Activated CD4-positive, alpha-beta T cell treated with anti-CD3 and anti-CD28 coated beads for 4 hours (primary cell): ENCODE measurements at regions not wholly inside any gene's neighbourhood (a gene's known extent, or its start where the extent isn't known, plus 50 kb on each side); places are given as distances from the start of the nearest gene placed in this dataset.

Experiments
- DNase-seq, 2 donors: peaks; one replicate each; pipeline ENCODE4 v3.0.0-alpha.2; 2020

DNA sequence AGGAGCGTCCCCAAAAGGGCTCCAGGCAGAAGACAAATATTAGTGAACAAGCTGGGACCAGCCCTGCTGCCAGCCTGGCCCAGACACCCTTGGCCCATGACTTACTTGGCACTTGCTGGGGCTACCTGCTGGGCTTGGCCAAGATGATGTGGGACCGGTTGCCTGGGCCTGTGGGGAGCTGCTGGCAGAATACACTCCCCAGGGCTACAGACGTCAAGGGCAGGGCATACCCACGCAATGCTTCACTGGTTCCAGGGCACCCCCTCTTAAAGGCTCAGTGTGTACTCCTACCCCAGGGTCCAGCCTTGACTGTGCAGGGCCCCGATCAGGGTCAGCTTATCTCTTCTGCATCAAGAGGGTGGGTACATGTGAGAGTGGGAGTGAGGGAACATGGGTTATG, 106.5 kb upstream of the SLC2A1 start:
- DNase-seq: no peak

DNA sequence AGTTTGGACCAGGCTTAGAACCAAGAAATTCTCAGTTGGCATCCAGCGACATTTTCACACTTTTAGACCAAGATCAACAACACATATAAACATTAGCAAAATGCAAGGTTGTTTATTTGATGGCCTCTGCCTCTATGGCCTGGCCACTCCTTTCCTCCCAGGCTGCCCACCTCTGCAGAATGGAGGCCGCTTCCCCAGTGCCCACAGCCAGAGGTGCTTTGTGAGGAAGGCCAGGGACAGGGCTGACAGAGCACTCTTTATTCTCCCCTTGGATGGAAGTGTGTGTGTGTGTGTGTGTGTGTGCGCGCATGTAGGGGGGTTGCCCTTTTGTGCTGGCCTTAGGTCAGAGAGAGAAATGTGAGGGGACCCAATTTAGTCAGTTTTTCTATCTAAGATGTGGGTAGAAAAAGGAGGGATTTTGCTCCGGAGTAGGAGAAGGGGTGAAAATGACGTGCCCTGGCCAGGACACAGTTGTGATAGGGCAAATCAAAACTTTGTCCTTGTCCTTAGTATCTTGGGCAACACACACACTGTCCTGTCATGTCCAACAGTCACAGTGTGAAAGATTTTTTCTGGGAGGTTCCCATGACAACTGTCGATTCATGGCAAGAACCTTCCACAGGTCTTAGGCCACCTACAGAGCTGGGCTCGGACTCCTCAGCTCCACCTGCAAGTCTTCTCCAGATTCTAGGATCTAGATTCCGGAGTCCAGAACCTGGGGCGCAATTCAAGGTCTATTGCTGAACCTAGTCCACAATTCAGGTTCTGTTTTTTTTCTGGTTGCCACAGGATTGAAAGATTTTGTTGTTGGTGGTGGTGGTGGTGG, 104.9 kb upstream of the SLC2A1 start:
- no peak for DNase-seq

GRCh38 chr1:43062527-43063095, 103.9 kb upstream of the SLC2A1 start:
- DNase-seq: no peak

DNA sequence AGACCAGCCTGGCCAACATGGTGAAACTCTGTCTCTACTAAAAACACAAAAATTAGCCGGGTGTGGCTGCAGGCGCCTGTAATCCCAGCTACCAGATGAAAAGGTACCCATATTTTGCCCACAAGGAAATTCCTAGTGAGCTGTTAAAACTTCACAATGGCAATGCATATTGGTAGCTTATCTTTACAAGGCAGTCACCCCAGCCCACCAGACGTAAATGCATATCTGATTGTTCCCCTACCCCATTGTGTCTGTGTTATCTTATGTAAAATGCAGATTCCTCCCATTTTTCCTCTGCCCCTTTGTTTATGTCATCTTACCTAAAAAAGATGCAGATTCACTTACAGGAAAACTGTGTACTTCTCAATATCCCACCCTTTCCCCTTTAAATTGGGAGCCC, 103.1 kb upstream of the SLC2A1 start:
- no peak for DNase-seq

- no peak for DNase-seq
Measured at GRCh38 chr1:43059640-43060574, 101.2 kb upstream of the SLC2A1 start.

GRCh38 chr1:43058545-43059360, 100.1 kb upstream of the SLC2A1 start:
- DNase-seq: no peak

DNA sequence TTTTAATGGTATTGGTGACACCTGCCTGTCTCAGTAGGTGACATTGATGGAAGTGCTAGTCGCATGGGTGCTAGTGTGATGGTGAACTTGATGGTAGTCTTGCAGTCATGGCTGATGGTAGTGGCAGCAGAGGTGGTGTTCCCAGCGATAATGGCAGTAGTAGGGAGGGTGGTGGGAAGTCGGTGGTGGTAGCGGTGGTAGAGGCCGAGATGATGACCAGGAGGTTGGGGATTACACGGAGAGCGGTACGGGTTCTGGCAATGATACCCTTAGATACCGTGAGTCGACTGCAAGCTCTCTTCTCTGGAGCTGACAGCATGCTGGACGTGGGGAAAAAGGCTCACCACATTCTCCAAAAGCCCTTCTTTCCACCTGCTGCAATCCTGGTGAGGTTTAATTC, 99.4 kb upstream of the SLC2A1 start:
- no peak for DNase-seq

GRCh38 chr1:43057567-43057966, 98.9 kb upstream of the SLC2A1 start:
- no peak for DNase-seq

GRCh38 chr1:43056981-43057391, 98.3 kb upstream of the SLC2A1 start:
- no peak for DNase-seq

DNA sequence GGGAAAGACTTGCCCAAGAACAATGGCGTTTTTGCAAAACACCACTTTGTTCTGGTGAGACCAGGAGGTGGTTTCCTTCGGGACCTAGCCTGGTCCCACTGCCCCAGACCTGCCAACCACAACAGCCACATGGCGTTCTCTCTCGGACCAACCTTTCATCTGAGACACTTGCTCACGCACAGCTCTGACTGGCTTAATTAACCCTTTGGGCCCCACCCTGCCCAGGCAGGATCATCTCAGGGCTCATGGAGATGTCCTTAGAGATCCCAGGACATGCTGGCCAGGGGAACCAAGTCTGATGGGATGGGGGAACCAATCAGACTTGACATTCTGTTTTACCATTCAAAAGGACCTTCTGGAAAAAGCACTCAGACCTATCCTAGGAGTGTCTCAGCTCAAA, 97.8 kb upstream of the SLC2A1 start:
- DNase-seq: no peak

GRCh38 chr1:43054961-43055360, 96.3 kb upstream of the SLC2A1 start:
- no peak for DNase-seq

DNA sequence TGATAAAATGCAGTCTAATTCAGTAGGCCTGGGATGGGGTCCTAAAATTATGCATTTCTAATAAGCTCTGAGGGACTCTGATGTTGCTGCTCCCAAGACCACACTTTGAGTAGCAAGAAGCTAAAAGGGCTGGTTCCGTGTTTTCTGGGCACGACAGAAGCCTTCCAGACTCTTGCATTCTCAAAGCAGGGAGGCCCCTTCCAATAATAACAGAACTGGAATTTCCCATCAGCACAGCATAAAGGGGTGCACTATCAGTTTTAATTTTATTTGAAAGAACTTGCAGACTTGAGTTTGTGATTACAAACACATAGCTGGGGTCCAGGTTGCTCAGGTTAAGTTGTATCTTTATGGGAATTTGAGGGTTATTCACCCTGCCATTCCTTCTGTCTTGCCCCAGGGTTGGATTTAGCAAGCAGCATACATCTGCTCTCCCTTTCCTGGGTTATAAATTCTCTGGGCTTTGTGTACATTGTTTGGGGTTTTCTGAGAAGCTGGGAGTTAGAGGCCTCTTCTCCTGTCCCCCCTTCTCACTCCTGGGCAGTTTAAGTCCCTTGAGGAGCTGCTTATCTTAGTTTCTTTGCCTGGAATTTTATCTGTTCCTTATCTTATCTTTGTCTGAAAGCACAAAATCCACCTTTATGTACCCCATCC, 94.2 kb upstream of the SLC2A1 start:
- no peak for DNase-seq

GRCh38 chr1:43052322-43052721, 93.7 kb upstream of the SLC2A1 start:
- DNase-seq: no peak

DNA sequence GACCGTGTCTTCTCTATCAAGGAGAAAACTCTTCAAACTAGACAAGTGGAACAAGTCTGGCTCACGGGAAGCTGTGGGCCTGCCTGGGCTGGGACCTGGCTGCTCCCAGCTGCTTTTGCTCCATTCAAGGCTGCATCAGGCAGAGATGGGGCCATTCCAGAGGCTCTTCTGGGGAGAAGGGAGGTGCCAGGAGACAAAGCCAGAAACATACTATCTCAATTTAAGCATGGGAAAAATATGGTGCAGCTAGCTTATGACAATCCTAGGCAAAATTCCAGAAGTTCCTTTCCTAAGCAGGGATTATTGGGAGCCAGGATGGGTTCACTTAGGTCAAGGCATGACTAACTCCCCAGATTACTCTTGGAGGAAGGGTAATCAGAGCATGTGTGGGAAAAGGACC, 90.8 kb upstream of the SLC2A1 start:
- DNase-seq: no peak

DNA sequence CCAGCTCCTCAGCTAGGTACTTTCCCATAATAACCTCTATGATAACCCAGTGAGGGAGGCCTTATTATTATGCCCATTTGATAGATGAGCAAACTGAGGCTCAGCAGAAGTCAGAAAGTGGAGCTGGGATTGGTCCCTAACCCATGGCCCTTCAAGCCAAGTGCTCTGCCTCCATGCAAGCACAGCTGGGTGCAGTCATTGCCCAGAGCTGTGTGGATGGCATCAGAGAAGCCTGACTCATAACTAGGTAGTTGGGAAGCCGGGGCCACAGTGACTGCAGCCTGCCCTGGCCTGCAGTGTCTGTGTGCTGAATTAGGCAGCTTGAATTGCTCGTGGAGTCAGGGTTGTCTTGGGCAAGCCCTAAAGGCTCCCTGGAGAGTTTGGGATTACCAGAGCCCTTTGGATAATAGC, 89.9 kb upstream of the SLC2A1 start:
- no peak for DNase-seq

DNA sequence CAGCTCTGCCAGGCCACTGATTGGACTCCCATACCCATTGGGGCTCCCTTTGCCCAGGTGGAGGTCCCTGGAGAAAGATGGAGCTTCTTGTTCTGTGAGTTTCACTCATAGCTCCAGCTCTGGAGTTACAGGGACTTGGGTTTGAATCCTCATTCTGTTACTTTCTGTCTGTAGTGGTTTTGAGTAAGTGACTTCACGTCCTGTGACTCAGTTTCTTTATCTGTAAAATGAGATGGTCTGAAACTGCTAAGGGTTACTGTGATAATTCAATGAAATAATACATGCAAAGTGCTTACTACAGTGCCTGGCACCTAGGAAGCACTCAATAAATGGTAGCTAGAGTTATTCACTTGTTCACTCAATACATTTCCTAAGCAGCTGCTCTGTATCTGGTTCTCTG, 88.5 kb upstream of the SLC2A1 start:
- DNase-seq: no peak

DNA sequence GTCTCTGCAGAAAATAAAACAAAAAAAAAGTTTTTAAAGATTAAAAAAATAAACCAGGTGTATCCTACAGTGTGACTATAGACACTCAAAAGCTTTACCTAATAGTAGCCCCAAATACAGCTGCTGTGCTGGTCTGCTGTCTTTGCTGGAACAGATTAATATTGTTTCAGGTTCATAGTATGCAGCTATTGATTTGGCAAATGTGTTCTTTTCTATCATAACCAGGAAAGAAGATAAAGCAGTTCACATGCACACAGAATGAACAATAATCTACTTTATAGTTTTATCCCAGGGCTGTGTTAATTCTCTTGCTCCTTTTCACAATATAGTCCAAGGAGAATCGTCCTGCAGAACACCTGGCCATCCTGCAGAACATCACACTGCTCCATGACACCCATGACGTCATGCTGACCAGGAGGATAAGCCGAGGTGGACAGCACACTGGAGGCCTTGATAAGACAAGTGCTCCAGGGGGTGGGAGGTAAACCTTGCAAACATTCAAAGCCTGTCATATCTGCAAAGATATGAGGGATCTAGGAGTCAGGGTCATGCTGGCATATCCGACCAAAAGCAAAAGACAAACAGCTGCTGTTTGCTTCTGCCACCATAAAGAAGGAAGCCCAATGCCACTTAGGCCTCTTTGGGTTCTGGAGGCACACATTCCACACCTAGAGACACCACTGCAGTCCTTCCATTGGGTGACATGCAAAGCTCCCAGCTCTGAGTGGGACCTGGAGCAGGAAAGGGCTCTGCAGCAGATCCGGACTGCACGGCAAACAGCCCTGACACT, 86.1 kb upstream of the SLC2A1 start:
- no peak for DNase-seq

GRCh38 chr1:43043695-43044094, 85.0 kb upstream of the SLC2A1 start:
- DNase-seq: no peak

DNA sequence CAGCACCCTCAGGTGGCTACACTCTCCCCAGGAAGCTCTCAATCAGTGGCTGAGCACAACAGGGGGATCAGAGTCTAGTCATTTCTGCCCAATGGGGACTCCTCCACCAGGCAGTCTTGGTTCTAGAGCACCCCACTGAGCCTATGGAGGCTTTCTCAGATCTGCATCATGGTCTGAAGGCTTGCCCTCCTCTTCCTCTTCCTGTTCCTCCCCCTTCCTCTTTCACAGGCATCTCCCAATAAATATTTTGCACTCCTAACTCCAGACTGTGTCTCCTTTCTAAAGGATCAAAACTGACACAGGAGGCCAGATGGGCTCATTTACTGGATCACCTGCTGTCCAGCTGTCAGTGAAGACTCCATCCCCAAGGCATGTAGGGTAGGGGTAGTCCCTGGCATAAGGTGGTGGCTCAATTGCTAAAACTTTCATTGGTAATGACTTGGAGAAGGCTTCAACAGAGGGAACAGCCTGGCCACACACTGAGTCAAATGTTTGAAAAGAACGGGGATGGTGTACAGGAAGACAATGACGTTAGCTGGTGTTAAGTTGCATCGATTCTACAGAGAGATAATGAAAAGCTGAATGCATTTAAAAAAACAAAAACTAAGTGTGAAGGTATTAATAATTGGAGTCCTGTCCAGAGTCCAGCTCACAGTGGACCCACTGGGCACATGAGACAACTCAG, 84.2 kb upstream of the SLC2A1 start:
- no peak for DNase-seq

- DNase-seq: no peak
Measured at GRCh38 chr1:43042127-43042526, 83.5 kb upstream of the SLC2A1 start.

DNA sequence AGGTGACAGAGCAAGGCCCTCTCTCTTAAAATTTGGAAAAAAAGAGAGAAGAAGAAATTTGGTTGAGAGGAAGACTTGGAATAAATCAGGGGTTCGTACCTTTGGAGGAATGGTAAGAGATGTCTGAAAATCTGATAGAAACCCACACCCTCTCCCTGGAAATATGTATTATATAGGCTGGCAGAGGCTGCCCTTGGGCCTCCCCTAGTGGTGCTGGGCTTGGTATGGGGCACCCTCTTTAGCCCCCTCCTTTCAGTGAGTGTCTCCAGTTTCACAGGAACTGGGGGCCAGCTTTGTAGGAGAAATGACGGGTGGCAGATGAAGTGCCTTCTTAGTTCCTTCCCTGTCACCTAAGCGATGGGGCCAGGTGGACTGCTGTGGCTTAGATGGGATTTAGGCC, 82.9 kb upstream of the SLC2A1 start:
- DNase-seq: no peak
